PC-9 (cell line): ENCODE measurements at regions not wholly inside any gene's neighbourhood (a gene's known extent, or its start where the extent isn't known, plus 50 kb on each side); places are given as distances from the start of the nearest gene placed in this dataset.

Experiments
- BruUV-seq: library from RNA; stranded (reverse); fragments of 400-500 nt; replicated peaks from 2 replicates; lab custom pipeline; 2021; lab: Mats Ljungman, UMichigan
- CTCF ChIA-PET: fragments of 300-600 bp; sonication (Branson Sonifier 250); formaldehyde crosslinking; loops from one replicate; lab custom pipeline; 2022; ENCODE audit warnings: antibody characterized with exemption; lab: Charles Lee
- POLR2A ChIA-PET: fragments of 300-600 bp; sonication (Branson Sonifier 250); formaldehyde crosslinking; loops from one replicate; lab custom pipeline; 2022; ENCODE audit warnings: antibody characterized with exemption; ENCODE audit not compliant: unreplicated experiment; lab: Charles Lee
- DNase-seq, 2 experiments: peaks; one replicate each; pipeline versions ENCODE4 v3.0.0 to v3.0.0-alpha.2; 2015 to 2022; ENCODE audit warnings: mixed read lengths in 1 of 2
- H2AFZ ChIP-seq: fragments of 200-600 bp; sonication (generic); 2 replicates; pipeline ENCODE4 v1.8.1; 2017; ENCODE audit warnings: antibody characterized with exemption
- H3F3A ChIP-seq: fragments of 200-600 bp; sonication (generic); 2 replicates; pipeline ENCODE4 v1.8.1; 2017; ENCODE audit warnings: antibody characterized with exemption, mild to moderate bottlenecking, low read depth; ENCODE audit not compliant: insufficient read depth
- H3K27ac ChIP-seq: fragments of 200-600 bp; sonication (generic); 2 replicates; pipeline ENCODE4 v1.6.1; 2016; ENCODE audit warnings: mixed run types
- H3K27me3 ChIP-seq: fragments of 200-600 bp; sonication (generic); 2 replicates; pipeline ENCODE4 v1.6.1; 2016; ENCODE audit warnings: low read depth, mixed run types; ENCODE audit not compliant: insufficient read depth
- H3K36me3 ChIP-seq: fragments of 200-600 bp; sonication (generic); 2 replicates; pipeline ENCODE4 v1.6.1; 2016; ENCODE audit warnings: low read depth, mixed run types
- H3K4me1 ChIP-seq: fragments of 200-600 bp; sonication (generic); replicated peaks from 2 replicates; pipeline ENCODE4 v1.6.1; 2016; ENCODE audit warnings: mixed run types; ENCODE audit not compliant: insufficient read depth
- H3K4me2 ChIP-seq: fragments of 200-600 bp; sonication (generic); 2 replicates; pipeline ENCODE4 v1.6.1; 2017; ENCODE audit warnings: mixed run types
- H3K4me3 ChIP-seq: fragments of 200-600 bp; sonication (generic); 2 replicates; pipeline ENCODE4 v1.6.1; 2016; ENCODE audit warnings: mixed run types
- H3K79me2 ChIP-seq: fragments of 200-600 bp; sonication (generic); 2 replicates; pipeline ENCODE4 v1.6.1; 2017; ENCODE audit warnings: low read depth, mixed run types
- H3K9me2 ChIP-seq: fragments of 200-600 bp; sonication (generic); 2 replicates; pipeline ENCODE4 v1.8.1; 2017; ENCODE audit warnings: mild to moderate bottlenecking; ENCODE audit not compliant: insufficient read depth
- H3K9me3 ChIP-seq: fragments of 200-600 bp; sonication (generic); 2 replicates; pipeline ENCODE4 v1.8.1; 2016; ENCODE audit warnings: low read depth; ENCODE audit not compliant: insufficient read depth
- H4K20me1 ChIP-seq: fragments of 200-600 bp; sonication (generic); 2 replicates; pipeline ENCODE4 v1.8.1; 2017; ENCODE audit not compliant: insufficient read depth
- EZH2 ChIP-seq: fragments of 200-600 bp; sonication (generic); IDR thresholded peaks from 2 replicates; pipeline ENCODE4 v1.8.0; 2017; ENCODE audit warnings: antibody characterized with exemption, low read depth
- intact Hi-C: fragments of 100-400 bp; cut with micrococcal nuclease; formaldehyde crosslinking; loops from one replicate; pipeline ENCODE4 v1.10.0; 2022; ENCODE audit not compliant: unreplicated experiment
- TF ChIP-seq, protein P1 (sequence below): fragments of 200-600 bp; sonication (generic); conservative IDR thresholded peaks from 2 replicates; pipeline ENCODE4 v1.6.1; 2017; ENCODE audit warnings: mixed run types, antibody characterized with exemption, mild to moderate bottlenecking, moderate library complexity

DNA sequence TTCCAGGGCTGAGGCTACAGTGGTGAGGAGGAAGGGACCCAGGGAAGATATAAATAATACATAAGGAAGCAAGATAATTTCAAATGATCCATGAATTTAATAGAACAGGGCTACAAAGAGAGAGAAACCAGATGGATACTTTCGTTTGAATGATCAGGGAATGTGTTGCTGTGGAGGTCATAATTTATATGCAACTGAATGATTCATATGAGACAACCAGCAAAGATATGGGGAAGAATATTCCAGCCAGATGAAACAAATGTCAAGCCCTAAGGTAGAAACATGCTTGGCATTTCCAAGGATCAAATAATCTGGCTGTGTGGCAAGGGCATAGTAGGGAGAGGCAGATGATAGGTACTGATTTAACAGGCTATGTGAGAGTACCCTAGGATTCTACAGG lies 84.8 kb upstream of the ZC3H11B start:
- DNase-seq = no peak
- TF ChIP-seq, protein P1, sequence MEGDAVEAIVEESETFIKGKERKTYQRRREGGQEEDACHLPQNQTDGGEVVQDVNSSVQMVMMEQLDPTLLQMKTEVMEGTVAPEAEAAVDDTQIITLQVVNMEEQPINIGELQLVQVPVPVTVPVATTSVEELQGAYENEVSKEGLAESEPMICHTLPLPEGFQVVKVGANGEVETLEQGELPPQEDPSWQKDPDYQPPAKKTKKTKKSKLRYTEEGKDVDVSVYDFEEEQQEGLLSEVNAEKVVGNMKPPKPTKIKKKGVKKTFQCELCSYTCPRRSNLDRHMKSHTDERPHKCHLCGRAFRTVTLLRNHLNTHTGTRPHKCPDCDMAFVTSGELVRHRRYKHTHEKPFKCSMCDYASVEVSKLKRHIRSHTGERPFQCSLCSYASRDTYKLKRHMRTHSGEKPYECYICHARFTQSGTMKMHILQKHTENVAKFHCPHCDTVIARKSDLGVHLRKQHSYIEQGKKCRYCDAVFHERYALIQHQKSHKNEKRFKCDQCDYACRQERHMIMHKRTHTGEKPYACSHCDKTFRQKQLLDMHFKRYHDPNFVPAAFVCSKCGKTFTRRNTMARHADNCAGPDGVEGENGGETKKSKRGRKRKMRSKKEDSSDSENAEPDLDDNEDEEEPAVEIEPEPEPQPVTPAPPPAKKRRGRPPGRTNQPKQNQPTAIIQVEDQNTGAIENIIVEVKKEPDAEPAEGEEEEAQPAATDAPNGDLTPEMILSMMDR = no peak
- no peak for TF ChIP-seq EZH2
- H3K9me2 ChIP-seq = 0 out of 2 replicates have a peak, but pooled peaks cover 3% of the 10 kb centered on the region
- H2AFZ ChIP-seq = no peak overlapping the region
- H3K9me3 ChIP-seq = no peaks in the 10 kb centered on the region
- peaks cover 9% of the 10 kb centered on the region; the same call in 1 of the 2 replicates for H3K4me1 ChIP-seq
- ChIA-PET POLR2A (no interaction called here), CTCF (no interaction called here)
- no peaks in the 10 kb centered on the region for H3K36me3 ChIP-seq
- H3K27me3 ChIP-seq = no peaks in the 10 kb centered on the region
- H3K4me2 ChIP-seq = no peak overlapping the region
- no peaks in the 10 kb centered on the region for H4K20me1 ChIP-seq
- H3K27ac ChIP-seq = no peak overlapping the region
- no peaks in the 10 kb centered on the region for H3F3A ChIP-seq
- intact Hi-C loops = no loop called here
- no peaks in the 10 kb centered on the region for H3K79me2 ChIP-seq
- no TSS peak for BruUV-seq
- no peak overlapping the region for H3K4me3 ChIP-seq

DNA sequence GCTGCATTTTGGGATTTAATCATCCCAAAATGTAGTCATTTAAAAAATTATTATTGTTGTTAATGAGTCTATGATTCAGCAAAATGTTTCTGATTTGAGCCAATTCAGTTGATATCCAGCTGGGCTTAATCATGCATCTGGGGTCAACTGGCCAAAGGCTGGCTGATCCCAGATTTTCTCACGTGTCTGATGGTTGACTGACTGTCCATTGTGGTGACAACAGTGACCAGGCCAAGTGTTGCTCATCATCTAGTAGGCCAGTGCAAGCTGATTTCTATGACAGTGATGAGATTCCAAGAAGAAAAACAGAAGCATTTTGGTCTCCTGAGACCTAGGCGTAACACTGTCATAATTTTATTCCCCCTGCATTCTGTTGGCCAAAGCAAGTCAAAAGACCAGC lies 80.1 kb upstream of the ZC3H11B start:
- CTCF ChIA-PET = no interaction called here
- Histone ChIP-seq H3K4me3 (no peak overlapping the region), H3K36me3 (no peaks in the 10 kb centered on the region), H3K4me2 (no peak overlapping the region), H4K20me1 (no peaks in the 10 kb centered on the region), H3K4me1 (no peaks in the 10 kb centered on the region), H2AFZ (no peak overlapping the region), H3K79me2 (no peaks in the 10 kb centered on the region), H3K9me3 (no peaks in the 10 kb centered on the region), H3K27ac (no peak overlapping the region), H3F3A (no peaks in the 10 kb centered on the region), H3K27me3 (no peaks in the 10 kb centered on the region), H3K9me2 (peaks cover 4% of the 10 kb centered on the region; the same call in 1 of the 2 replicates)
- intact Hi-C loops = no loop called here
- POLR2A ChIA-PET = no interaction called here
- no TSS peak for BruUV-seq
- TF ChIP-seq EZH2 = no peak
- TF ChIP-seq, protein P1 = no peak
- DNase-seq = no peak

DNA sequence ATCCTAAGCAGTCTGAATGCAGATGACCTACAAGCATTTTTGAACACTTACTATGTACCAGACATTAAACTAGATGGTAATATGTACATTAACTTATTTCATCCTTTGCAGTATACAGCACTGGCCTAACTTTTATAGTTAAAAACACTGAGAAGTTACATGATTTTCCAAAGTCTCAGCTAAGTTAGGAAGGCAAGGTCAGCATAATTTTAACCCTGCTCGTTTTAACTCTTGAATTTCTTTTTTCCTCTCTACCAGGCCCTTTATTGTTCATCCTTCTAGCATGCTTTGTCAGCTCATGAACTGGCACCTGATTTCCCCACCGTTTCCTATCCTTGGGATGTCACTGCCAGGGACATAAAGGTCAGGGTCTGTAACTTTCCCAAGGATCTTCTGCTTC lies 76.9 kb upstream of the ZC3H11B start:
- Histone ChIP-seq H3K4me2 (no peak overlapping the region), H3K36me3 (no peaks in the 10 kb centered on the region), H3K79me2 (no peaks in the 10 kb centered on the region), H4K20me1 (no peaks in the 10 kb centered on the region), H3K27me3 (no peaks in the 10 kb centered on the region), H3F3A (no peaks in the 10 kb centered on the region), H3K4me1 (no peaks in the 10 kb centered on the region), H3K27ac (no peak overlapping the region), H3K9me3 (no peaks in the 10 kb centered on the region), H3K9me2 (peaks cover 4% of the 10 kb centered on the region; the same call in 1 of the 2 replicates), H3K4me3 (no peak overlapping the region), H2AFZ (no peak overlapping the region)
- POLR2A ChIA-PET = no interaction called here
- no TSS peak for BruUV-seq
- intact Hi-C loops = no loop called here
- CTCF ChIA-PET = no interaction called here
- TF ChIP-seq EZH2 = no peak
- TF ChIP-seq, protein P1 = no peak
- DNase-seq = no peak
